ENCODE measurements at regions not wholly inside any gene's neighbourhood (a gene's known extent, or its start where the extent isn't known, plus 50 kb on each side); places are given as distances from the start of the nearest gene placed in this dataset.

DNA sequence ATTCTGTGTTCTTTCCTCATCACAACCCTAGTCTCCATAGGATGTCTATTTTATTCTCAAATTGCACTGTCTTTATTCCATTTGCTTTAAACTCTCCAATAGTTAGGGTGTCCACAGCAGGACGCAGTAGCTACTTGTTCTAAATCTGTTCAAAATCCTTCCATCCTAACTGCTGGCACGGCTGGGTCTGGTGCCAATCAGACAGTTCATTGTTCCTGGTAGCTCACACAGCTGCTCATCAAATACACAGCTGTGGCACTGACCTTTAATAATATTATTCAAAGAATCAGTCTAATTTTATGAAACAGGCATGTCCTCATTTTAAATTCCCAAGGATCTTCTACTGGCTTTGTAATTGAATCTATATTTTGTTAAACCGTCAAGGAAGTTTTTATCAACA, 59.7 kb upstream of the TMEFF2 start:
- Histone ChIP-seq H3K4me3 (ENCODE audit: insufficient read depth in 1 of 2, low read depth in 1 of 2, low read length in 2 of 2) (no peak overlapping the region), H3K4me1 (ENCODE audit: control insufficient read depth, insufficient read depth, low read depth, low read length) (no peaks in the 10 kb centered on the region), H4K8ac (ENCODE audit: low read length) (no peak overlapping the region), H4K91ac (ENCODE audit: low read length) (no peak overlapping the region), H3K36me3 (ENCODE audit: control insufficient read depth in 1 of 2, insufficient read depth in 2 of 2, low read depth in 1 of 2, low read length in 2 of 2) (no peaks in the 10 kb centered on the region), H3K23ac (ENCODE audit: low read length in 2 of 2) (no peak overlapping the region), H2BK12ac (ENCODE audit: low read length in 2 of 2) (no peak overlapping the region), H3K4ac (ENCODE audit: low read depth in 1 of 2, low read length in 2 of 2) (no peak overlapping the region), H3K9ac (ENCODE audit: low read length) (no peak overlapping the region), H3K27ac (ENCODE audit: low read length, poor library complexity, severe bottlenecking) (no peak overlapping the region), H2BK120ac (ENCODE audit: low read depth, low read length) (no peak overlapping the region), H2AFZ (ENCODE audit: low read depth, low read length) (no peak overlapping the region), H3K79me1 (replicated peaks; ENCODE audit: low read length, poor library complexity, severe bottlenecking) (no peaks in the 10 kb centered on the region), H3K4me2 (ENCODE audit: low read length, poor library complexity, severe bottlenecking) (no peak overlapping the region), H2AK5ac (ENCODE audit: low read length, severe bottlenecking) (no peak overlapping the region), H2BK5ac (ENCODE audit: low read depth, low read length, poor library complexity, severe bottlenecking) (no peak overlapping the region), H3K14ac (ENCODE audit: low read length in 2 of 2) (no peak overlapping the region), H3K27me3 (ENCODE audit: control insufficient read depth in 1 of 2, insufficient read depth in 1 of 2, low read length in 2 of 2) (no peaks in the 10 kb centered on the region), H3K9me3 (ENCODE audit: control insufficient read depth, low read length) (no peaks in the 10 kb centered on the region), H2BK15ac (ENCODE audit: low read depth, poor library complexity, severe bottlenecking) (no peak overlapping the region), H3K18ac (ENCODE audit: low read depth in 1 of 2, low read length in 2 of 2) (no peak overlapping the region)
- WGBS = 94% methylated on average over 3 of the region's 3 CpGs
- no peak for DNase-seq

DNA sequence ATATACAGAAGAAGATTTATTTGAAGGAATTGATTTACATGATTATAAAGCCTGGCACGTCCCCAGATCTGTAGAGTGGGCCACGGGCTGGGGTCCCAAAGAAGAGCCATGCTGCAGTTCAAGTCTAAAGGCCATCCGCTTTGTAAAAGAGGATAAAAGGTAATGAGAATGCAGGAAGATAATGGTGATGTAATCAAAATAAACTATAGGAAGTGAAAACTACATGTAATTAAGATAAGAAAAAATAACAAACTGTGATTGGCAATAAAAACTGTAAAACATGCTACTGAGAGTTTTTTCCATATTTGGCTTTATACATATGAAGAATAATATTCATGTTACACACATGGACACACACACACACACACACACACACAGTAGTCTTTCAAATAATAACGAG, 59.0 kb upstream of the TMEFF2 start:
- Histone ChIP-seq H3K27ac (ENCODE audit: low read length, poor library complexity, severe bottlenecking) (no peak overlapping the region), H3K4me3 (ENCODE audit: insufficient read depth in 1 of 2, low read depth in 1 of 2, low read length in 2 of 2) (no peak overlapping the region), H3K27me3 (ENCODE audit: control insufficient read depth in 1 of 2, insufficient read depth in 1 of 2, low read length in 2 of 2) (no peaks in the 10 kb centered on the region), H3K14ac (ENCODE audit: low read length in 2 of 2) (no peak overlapping the region), H2BK5ac (ENCODE audit: low read depth, low read length, poor library complexity, severe bottlenecking) (no peak overlapping the region), H3K23ac (ENCODE audit: low read length in 2 of 2) (no peak overlapping the region), H3K4ac (ENCODE audit: low read depth in 1 of 2, low read length in 2 of 2) (no peak overlapping the region), H3K4me2 (ENCODE audit: low read length, poor library complexity, severe bottlenecking) (no peak overlapping the region), H2BK15ac (ENCODE audit: low read depth, poor library complexity, severe bottlenecking) (no peak overlapping the region), H3K4me1 (ENCODE audit: control insufficient read depth, insufficient read depth, low read depth, low read length) (no peaks in the 10 kb centered on the region), H4K91ac (ENCODE audit: low read length) (no peak overlapping the region), H2BK120ac (ENCODE audit: low read depth, low read length) (no peak overlapping the region), H4K8ac (ENCODE audit: low read length) (no peak overlapping the region), H3K9ac (ENCODE audit: low read length) (no peak overlapping the region), H2AFZ (ENCODE audit: low read depth, low read length) (no peak overlapping the region), H3K79me1 (replicated peaks; ENCODE audit: low read length, poor library complexity, severe bottlenecking) (no peaks in the 10 kb centered on the region), H3K18ac (ENCODE audit: low read depth in 1 of 2, low read length in 2 of 2) (no peak overlapping the region), H2BK12ac (ENCODE audit: low read length in 2 of 2) (no peak overlapping the region), H3K9me3 (ENCODE audit: control insufficient read depth, low read length) (no peaks in the 10 kb centered on the region), H2AK5ac (ENCODE audit: low read length, severe bottlenecking) (no peak overlapping the region), H3K36me3 (ENCODE audit: control insufficient read depth in 1 of 2, insufficient read depth in 2 of 2, low read depth in 1 of 2, low read length in 2 of 2) (no peaks in the 10 kb centered on the region)
- 75% methylated on average over 3 of the region's 4 CpGs for WGBS
- DNase-seq = no peak

DNA sequence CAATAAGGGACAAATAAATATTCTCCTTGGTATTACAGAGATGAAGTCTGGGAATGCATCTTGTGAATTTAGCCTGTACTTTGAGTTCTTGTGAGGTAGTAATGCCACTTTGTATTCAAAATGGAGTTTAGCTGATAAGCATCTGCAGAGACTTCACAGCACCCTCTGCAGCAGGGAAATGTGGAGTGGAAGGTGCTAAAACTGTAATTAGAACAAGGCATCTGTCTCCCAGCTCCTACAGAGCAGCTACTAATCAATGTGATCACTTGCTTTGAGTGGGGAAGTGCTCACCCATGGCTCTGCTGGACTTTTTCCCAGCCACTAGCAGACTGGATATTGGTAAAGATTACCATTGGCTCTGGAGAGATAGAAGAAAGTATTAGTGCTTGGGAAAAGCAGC, 56.2 kb upstream of the TMEFF2 start:
- Histone ChIP-seq H3K9me3 (ENCODE audit: control insufficient read depth, low read length) (no peaks in the 10 kb centered on the region), H3K23ac (ENCODE audit: low read length in 2 of 2) (no peak overlapping the region), H3K27ac (ENCODE audit: low read length, poor library complexity, severe bottlenecking) (no peak overlapping the region), H3K4me3 (ENCODE audit: insufficient read depth in 1 of 2, low read depth in 1 of 2, low read length in 2 of 2) (no peak overlapping the region), H2AK5ac (ENCODE audit: low read length, severe bottlenecking) (no peak overlapping the region), H3K79me1 (replicated peaks; ENCODE audit: low read length, poor library complexity, severe bottlenecking) (no peaks in the 10 kb centered on the region), H3K4ac (ENCODE audit: low read depth in 1 of 2, low read length in 2 of 2) (no peak overlapping the region), H2BK15ac (ENCODE audit: low read depth, poor library complexity, severe bottlenecking) (no peak overlapping the region), H3K36me3 (ENCODE audit: control insufficient read depth in 1 of 2, insufficient read depth in 2 of 2, low read depth in 1 of 2, low read length in 2 of 2) (no peaks in the 10 kb centered on the region), H3K18ac (ENCODE audit: low read depth in 1 of 2, low read length in 2 of 2) (no peak overlapping the region), H2BK5ac (ENCODE audit: low read depth, low read length, poor library complexity, severe bottlenecking) (no peak overlapping the region), H2BK12ac (ENCODE audit: low read length in 2 of 2) (no peak overlapping the region), H3K4me1 (ENCODE audit: control insufficient read depth, insufficient read depth, low read depth, low read length) (no peaks in the 10 kb centered on the region), H4K91ac (ENCODE audit: low read length) (no peak overlapping the region), H2AFZ (ENCODE audit: low read depth, low read length) (peak overlapping the region; percentile 71), H2BK120ac (ENCODE audit: low read depth, low read length) (no peak overlapping the region), H3K4me2 (ENCODE audit: low read length, poor library complexity, severe bottlenecking) (no peak overlapping the region), H3K9ac (ENCODE audit: low read length) (no peak overlapping the region), H3K14ac (ENCODE audit: low read length in 2 of 2) (no peak overlapping the region), H3K27me3 (ENCODE audit: control insufficient read depth in 1 of 2, insufficient read depth in 1 of 2, low read length in 2 of 2) (no peaks in the 10 kb centered on the region), H4K8ac (ENCODE audit: low read length) (no peak overlapping the region)
- no peak for DNase-seq

DNA sequence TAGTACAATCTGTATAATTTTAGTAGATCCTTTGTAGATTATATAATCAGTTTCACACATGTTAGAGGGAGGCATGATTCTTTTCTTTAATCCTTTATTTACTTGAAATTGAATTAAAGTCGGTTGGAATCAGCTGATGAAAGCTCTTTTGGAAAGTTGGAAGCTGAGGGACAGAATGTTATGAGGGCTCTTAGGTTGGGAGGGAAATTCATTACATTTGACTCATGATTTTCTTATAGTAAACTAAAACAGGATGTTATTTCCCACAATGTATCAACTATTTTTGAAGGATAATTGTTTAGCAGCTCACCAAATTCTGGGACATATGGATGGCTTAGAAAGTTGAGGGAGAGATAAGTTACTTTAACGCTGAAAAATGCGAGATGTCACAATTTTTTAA, 52.7 kb upstream of the TMEFF2 start:
- Histone ChIP-seq H4K8ac (ENCODE audit: low read length) (no peak overlapping the region), H2BK120ac (ENCODE audit: low read depth, low read length) (no peak overlapping the region), H3K4ac (ENCODE audit: low read depth in 1 of 2, low read length in 2 of 2) (no peak overlapping the region), H3K36me3 (ENCODE audit: control insufficient read depth in 1 of 2, insufficient read depth in 2 of 2, low read depth in 1 of 2, low read length in 2 of 2) (no peaks in the 10 kb centered on the region), H3K79me1 (replicated peaks; ENCODE audit: low read length, poor library complexity, severe bottlenecking) (no peaks in the 10 kb centered on the region), H4K91ac (ENCODE audit: low read length) (no peak overlapping the region), H3K4me3 (ENCODE audit: insufficient read depth in 1 of 2, low read depth in 1 of 2, low read length in 2 of 2) (no peak overlapping the region), H3K9me3 (ENCODE audit: control insufficient read depth, low read length) (no peaks in the 10 kb centered on the region), H3K4me2 (ENCODE audit: low read length, poor library complexity, severe bottlenecking) (no peak overlapping the region), H2BK5ac (ENCODE audit: low read depth, low read length, poor library complexity, severe bottlenecking) (no peak overlapping the region), H3K27me3 (ENCODE audit: control insufficient read depth in 1 of 2, insufficient read depth in 1 of 2, low read length in 2 of 2) (no peaks in the 10 kb centered on the region), H3K4me1 (ENCODE audit: control insufficient read depth, insufficient read depth, low read depth, low read length) (no peaks in the 10 kb centered on the region), H3K9ac (ENCODE audit: low read length) (no peak overlapping the region), H2BK12ac (ENCODE audit: low read length in 2 of 2) (no peak overlapping the region), H2AK5ac (ENCODE audit: low read length, severe bottlenecking) (no peak overlapping the region), H3K18ac (ENCODE audit: low read depth in 1 of 2, low read length in 2 of 2) (no peak overlapping the region), H2AFZ (ENCODE audit: low read depth, low read length) (no peak overlapping the region), H3K23ac (ENCODE audit: low read length in 2 of 2) (no peak overlapping the region), H3K27ac (ENCODE audit: low read length, poor library complexity, severe bottlenecking) (no peak overlapping the region), H2BK15ac (ENCODE audit: low read depth, poor library complexity, severe bottlenecking) (no peak overlapping the region), H3K14ac (ENCODE audit: low read length in 2 of 2) (no peak overlapping the region)
- 100% methylated on average over 1 of the region's 3 CpGs for WGBS
- DNase-seq = no peak
